Activated T-cell treated with anti-CD3 and anti-CD28 coated beads, Interleukin-2, amount 50 U/mL, for 24 hours (primary cell): ENCODE measurements at regions not wholly inside any gene's neighbourhood (a gene's known extent, or its start where the extent isn't known, plus 50 kb on each side); places are given as distances from the start of the nearest gene placed in this dataset.

Experiments
- DNase-seq: peaks from one replicate; pipeline ENCODE4 v3.0.0-alpha.2; 2020
- H3K27ac Mint-ChIP-seq: 2 replicates; pipeline ENCODE4 v1.8.0; 2020; ENCODE audit warnings: mild to moderate bottlenecking, mixed read lengths
- H3K27me3 Mint-ChIP-seq: 2 replicates; pipeline ENCODE4 v1.8.0; 2020; ENCODE audit warnings: mixed read lengths
- H3K36me3 Mint-ChIP-seq: 2 replicates; pipeline ENCODE4 v1.8.0; 2020; ENCODE audit warnings: low read depth, mixed read lengths
- H3K4me1 Mint-ChIP-seq: 2 replicates; pipeline ENCODE4 v1.8.0; 2020; ENCODE audit warnings: low read depth, mixed read lengths
- H3K4me3 Mint-ChIP-seq: 2 replicates; pipeline ENCODE4 v1.8.0; 2020; ENCODE audit warnings: mild to moderate bottlenecking, moderate library complexity, mixed read lengths
- H3K9me3 Mint-ChIP-seq: 2 replicates; pipeline ENCODE4 v1.8.0; 2020; ENCODE audit warnings: mixed read lengths

DNA sequence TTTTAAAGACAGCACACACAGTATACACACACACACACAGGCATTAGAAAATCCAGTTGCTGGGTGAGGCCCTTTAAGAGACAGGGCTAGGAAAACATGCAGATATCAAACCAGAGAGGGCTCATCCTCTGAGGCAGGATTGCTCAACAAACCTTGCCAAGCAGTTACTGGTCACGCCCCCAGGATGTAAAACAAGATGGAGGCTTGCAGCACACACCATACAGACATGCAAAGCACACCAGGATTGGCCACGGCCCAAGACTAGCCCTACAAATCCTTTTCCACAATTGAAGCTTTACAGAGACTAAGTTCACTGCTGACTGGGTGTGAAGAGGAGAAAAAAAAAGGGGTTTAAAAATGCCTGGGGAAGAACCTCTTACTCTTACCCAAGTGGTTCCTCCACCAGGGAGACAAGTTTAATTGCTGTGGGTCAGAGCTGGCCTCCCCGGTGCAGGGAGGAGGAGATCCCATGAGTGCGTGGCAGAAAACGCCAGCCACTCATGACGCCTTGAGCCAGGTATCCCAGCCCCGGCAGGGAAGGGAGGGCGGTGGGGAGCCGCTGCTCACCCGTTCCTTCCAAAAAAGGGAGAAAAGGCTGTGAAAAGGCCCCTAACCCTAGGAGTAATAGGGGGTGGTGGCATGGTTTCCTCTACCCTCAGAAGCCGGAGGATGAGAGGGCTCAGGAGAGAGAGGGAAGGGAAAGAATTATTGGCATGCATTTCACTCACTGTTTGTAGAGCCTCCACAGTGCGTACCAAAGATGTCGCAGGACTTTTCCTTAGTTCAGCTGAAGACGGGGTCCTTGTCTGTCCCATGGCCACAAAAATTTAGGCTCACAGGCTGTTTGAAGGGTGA, 594.6 kb upstream of the ZP4 start:
- H3K9me3 Mint-ChIP-seq, result peaks cover 2% of the 10 kb centered on the region
- no peaks in the 10 kb centered on the region for H3K27me3 Mint-ChIP-seq
- H3K4me1 Mint-ChIP-seq, result no peaks in the 10 kb centered on the region
- no peak overlapping the region for H3K27ac Mint-ChIP-seq
- DNase-seq, result no peak
- no peaks in the 10 kb centered on the region for H3K36me3 Mint-ChIP-seq
- no peak overlapping the region for H3K4me3 Mint-ChIP-seq

DNA sequence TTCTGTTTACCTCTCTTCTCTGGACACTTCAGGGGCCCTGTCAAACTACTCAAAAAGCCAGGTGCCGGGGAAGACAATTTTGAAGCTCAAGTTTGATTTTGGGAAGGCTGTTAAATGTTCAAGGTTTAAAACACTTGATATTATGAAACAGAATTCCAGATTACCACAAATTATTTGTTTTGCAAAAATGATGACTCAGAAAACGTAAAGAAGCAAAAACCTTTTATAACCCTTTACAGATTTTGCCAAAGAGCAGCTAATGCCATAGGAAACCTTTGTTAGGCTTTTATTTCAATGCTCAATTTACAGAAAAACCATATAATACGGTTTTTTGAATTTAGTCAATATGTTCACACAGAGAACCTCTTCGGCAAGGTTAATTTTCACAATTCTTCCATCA, 593.4 kb upstream of the ZP4 start:
- Mint-ChIP-seq H3K27me3 (no peaks in the 10 kb centered on the region), H3K4me1 (no peaks in the 10 kb centered on the region), H3K36me3 (no peaks in the 10 kb centered on the region), H3K27ac (no peak overlapping the region), H3K4me3 (no peak overlapping the region), H3K9me3 (peaks cover 2% of the 10 kb centered on the region)
- DNase-seq, result no peak

DNA sequence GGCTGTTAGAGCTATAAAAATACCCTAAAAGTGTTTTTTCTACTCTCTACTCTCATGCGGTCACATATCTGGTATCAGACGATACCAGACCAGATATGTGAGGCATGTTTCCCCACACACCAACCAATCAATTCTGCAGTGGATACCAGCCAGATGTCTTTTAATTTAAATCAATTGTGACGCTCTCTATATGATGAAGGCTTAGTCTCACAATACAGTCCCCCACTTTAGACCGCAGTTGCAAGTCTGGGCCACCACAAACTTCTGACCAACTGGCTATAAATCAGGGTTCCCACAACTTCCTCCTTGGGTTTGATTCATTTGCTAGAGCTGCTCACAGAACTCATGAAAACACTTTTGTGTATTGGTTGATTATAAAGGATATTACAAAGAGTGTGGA, 586.1 kb upstream of the ZP4 start:
- H3K9me3 Mint-ChIP-seq, result peaks cover 4% of the 10 kb centered on the region
- no peaks in the 10 kb centered on the region for H3K27me3 Mint-ChIP-seq
- no peak overlapping the region for H3K4me3 Mint-ChIP-seq
- H3K27ac Mint-ChIP-seq, result no peak overlapping the region
- DNase-seq, result no peak
- no peaks in the 10 kb centered on the region for H3K4me1 Mint-ChIP-seq
- no peaks in the 10 kb centered on the region for H3K36me3 Mint-ChIP-seq

DNA sequence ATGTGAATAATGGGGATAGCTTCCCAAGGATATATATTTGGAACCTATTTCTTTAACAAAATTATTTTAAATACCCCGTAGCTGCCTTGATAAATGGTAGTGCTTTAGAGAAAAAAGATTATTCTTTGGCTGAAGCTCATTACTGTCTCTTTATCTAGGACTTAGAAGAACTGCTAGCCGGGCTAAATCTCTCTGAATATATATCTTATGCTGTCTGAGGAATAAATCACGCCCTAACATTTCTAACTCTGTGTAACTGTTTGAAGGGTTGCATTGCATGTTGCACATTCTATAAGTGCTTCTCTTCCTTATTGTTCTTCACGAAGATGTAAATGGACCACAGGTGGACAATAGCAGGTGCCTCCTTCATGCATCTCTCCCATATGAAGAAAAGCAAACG, 585.0 kb upstream of the ZP4 start:
- no peaks in the 10 kb centered on the region for H3K27me3 Mint-ChIP-seq
- H3K4me3 Mint-ChIP-seq, result no peak overlapping the region
- H3K9me3 Mint-ChIP-seq, result peaks cover 4% of the 10 kb centered on the region
- H3K4me1 Mint-ChIP-seq, result no peaks in the 10 kb centered on the region
- H3K27ac Mint-ChIP-seq, result no peak overlapping the region
- DNase-seq, result no peak
- no peaks in the 10 kb centered on the region for H3K36me3 Mint-ChIP-seq

DNA sequence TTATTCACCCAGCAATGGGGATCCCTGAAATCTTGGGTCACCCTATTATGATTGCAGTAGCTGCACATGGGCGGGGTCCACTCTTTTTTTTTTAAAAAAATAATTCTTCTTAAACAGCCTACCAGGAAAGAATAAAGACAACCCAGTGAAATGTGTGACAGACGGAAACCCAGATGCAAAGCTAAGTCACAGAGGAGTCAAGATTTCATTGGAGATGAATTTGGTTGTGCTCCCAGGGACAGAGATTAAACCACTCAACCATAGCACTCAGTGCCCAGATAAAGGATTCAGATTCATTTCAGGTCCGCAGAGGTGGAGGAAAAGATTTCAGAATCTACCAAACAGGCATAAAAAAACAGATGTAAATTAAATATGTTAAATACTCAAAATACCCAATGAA, 583.5 kb upstream of the ZP4 start:
- Mint-ChIP-seq H3K27me3 (no peaks in the 10 kb centered on the region), H3K4me1 (no peaks in the 10 kb centered on the region), H3K36me3 (no peaks in the 10 kb centered on the region), H3K27ac (no peak overlapping the region), H3K4me3 (no peak overlapping the region), H3K9me3 (peaks cover 4% of the 10 kb centered on the region)
- DNase-seq, result no peak

DNA sequence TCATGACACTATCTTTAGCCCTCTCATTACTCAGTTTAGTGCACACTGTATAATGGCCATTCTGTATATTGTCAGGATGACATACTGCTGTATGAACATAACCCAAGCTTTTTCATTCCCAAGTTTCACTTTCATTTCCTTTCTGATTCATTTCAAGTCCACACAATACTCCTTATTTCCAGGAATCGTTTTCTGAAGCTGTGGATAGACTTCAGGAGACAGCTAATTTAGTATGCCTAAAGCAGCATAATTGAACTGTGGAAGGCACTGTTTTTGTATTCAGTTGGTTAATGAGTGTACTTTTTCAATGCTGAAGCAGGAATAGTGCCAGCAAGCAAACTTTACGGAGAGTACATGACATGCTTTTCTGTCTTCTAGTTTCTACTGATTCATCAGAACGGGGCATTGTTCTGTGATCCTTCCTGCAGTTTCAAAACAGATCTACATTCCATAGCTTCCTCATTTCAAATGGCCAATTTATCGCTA, 578.5 kb upstream of the ZP4 start:
- Mint-ChIP-seq H3K4me1 (no peaks in the 10 kb centered on the region), H3K9me3 (peaks cover 8% of the 10 kb centered on the region), H3K4me3 (no peak overlapping the region), H3K27ac (no peak overlapping the region), H3K36me3 (no peaks in the 10 kb centered on the region), H3K27me3 (no peaks in the 10 kb centered on the region)
- no peak for DNase-seq

DNA sequence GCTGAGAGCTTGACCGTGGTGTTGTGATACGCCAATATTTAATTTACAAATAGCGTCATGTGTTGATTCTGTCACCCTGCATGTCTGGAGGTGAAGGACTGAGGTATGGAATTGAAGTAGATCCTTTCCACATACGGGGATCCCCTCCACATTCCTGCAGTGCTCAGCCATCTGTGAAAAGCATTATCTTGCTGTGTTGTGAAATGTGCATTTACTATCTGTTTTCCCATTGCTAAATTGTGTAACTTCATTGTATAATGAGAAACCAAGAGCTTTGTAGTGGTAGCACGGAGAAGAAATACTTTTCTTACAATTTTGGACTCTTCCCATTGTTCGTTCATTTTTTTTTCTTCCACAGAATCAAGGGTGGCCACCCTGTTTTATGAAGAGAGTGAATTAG, 577.3 kb upstream of the ZP4 start:
- Mint-ChIP-seq H3K4me1 (no peaks in the 10 kb centered on the region), H3K9me3 (peaks cover 12% of the 10 kb centered on the region), H3K27me3 (no peaks in the 10 kb centered on the region), H3K36me3 (no peaks in the 10 kb centered on the region), H3K4me3 (no peak overlapping the region), H3K27ac (no peak overlapping the region)
- no peak for DNase-seq

DNA sequence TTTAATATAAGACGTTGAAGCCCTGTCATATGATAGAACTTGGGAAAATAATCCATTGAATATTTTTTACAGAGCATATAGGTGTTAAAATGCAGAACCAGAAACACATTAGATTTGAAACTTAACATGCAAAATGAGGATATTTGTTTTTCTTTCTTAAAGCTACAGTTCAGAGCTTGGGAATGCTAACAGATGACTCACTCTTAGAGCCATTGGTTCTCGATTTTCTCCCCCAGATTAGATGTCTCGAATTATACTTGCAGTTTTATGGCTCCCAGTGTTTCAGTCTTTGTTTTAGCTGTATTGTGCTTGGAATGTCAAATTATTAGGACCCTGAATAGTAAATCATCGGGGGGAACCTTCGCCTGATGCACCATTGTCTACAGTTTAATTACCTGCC, 575.7 kb upstream of the ZP4 start:
- H3K36me3 Mint-ChIP-seq, result no peaks in the 10 kb centered on the region
- no peaks in the 10 kb centered on the region for H3K4me1 Mint-ChIP-seq
- H3K9me3 Mint-ChIP-seq, result peaks cover 19% of the 10 kb centered on the region
- no peak for DNase-seq
- no peak overlapping the region for H3K4me3 Mint-ChIP-seq
- no peaks in the 10 kb centered on the region for H3K27me3 Mint-ChIP-seq
- H3K27ac Mint-ChIP-seq, result no peak overlapping the region

DNA sequence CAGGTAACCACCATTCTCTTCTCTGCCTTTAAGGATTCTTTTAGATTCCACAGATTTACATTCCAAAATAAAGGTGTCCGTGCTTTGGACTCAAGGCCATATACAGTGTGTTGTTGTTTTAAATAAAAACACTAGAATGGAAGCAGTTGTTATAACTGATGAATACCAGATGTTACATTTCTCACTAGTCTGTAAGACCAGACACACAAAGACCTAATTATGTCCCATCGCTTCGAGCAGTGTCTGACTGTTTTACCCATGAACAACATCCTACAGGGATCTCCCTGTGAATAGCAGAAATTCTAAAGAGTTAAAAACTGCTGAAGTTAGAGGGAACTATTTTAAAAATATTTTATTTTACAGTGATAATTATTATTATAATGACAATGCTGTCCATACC, 574.7 kb upstream of the ZP4 start:
- no peaks in the 10 kb centered on the region for H3K4me1 Mint-ChIP-seq
- DNase-seq, result no peak
- no peak overlapping the region for H3K27ac Mint-ChIP-seq
- H3K9me3 Mint-ChIP-seq, result peaks cover 18% of the 10 kb centered on the region
- H3K4me3 Mint-ChIP-seq, result no peak overlapping the region
- H3K27me3 Mint-ChIP-seq, result no peaks in the 10 kb centered on the region
- no peaks in the 10 kb centered on the region for H3K36me3 Mint-ChIP-seq

DNA sequence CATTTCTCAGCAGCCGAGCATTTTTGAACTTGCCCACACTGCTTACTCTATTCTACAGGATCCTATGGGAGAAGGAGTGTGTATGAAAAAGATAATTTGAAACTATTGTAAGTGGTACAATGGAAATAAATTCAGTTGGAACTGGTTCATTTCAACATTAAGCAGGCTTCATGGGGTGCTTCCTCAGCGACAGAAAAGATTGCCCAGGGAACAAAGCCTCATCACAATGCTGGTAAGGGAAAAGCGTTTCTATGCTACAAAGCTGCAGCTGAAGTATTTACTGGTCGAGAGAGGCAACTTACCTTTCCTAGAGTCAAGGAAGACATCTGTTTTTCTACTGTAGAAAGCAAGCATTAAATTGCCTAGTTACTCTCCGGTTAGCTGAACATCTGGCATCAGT, 568.2 kb upstream of the ZP4 start:
- H3K27ac Mint-ChIP-seq, result no peak overlapping the region
- H3K27me3 Mint-ChIP-seq, result no peaks in the 10 kb centered on the region
- DNase-seq, result no peak
- H3K36me3 Mint-ChIP-seq, result no peaks in the 10 kb centered on the region
- peaks cover 8% of the 10 kb centered on the region for H3K9me3 Mint-ChIP-seq
- no peak overlapping the region for H3K4me3 Mint-ChIP-seq
- H3K4me1 Mint-ChIP-seq, result no peaks in the 10 kb centered on the region

DNA sequence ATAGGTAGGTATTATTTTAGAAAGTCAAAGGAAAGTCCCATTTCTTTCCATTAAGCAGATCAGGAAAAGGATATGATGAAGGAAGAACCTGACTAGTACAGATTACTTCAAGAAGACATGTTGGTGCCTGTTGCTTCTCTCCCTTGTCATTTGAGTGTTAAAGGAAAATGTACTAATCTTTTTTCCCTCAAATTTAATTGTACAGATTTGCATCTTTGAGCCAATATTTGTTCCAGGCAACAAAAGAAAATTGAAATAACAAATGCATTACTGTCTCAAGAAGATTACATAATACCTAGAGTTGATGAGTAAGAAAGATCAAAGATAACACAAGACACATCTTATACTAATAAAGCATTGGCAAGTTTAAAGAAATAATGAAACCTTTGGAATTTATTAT, 566.9 kb upstream of the ZP4 start:
- Mint-ChIP-seq H3K27ac (no peak overlapping the region), H3K4me3 (no peak overlapping the region), H3K4me1 (no peaks in the 10 kb centered on the region), H3K36me3 (no peaks in the 10 kb centered on the region), H3K9me3 (peaks cover 4% of the 10 kb centered on the region), H3K27me3 (no peaks in the 10 kb centered on the region)
- DNase-seq, result no peak

DNA sequence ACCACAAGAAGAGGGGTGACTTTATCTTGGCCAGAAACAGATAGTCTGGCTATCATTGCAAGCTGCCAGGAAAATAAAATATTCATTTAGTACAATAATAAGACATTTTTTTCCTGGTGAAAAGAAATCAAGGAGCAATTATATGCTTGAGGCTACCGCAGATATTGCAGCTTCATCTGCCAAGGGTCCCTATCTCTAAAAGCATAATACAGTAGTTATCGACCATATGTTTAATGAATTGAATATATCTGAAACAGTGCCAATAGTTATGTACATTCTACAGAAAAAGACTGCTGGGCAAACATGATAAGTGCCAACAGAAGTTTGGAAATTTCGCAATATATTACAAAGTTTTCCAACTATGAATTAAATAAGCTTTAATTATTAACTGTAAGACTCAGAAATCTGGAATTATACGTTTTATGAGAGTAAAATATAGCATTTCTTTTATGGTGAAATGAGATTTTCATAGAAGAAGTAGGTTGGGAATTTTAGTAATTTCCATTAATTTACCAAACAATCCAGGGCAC, 561.1 kb upstream of the ZP4 start:
- Mint-ChIP-seq H3K36me3 (no peaks in the 10 kb centered on the region), H3K4me1 (no peaks in the 10 kb centered on the region), H3K9me3 (peaks cover 2% of the 10 kb centered on the region), H3K27ac (no peak overlapping the region), H3K4me3 (no peak overlapping the region), H3K27me3 (no peaks in the 10 kb centered on the region)
- DNase-seq, result no peak

DNA sequence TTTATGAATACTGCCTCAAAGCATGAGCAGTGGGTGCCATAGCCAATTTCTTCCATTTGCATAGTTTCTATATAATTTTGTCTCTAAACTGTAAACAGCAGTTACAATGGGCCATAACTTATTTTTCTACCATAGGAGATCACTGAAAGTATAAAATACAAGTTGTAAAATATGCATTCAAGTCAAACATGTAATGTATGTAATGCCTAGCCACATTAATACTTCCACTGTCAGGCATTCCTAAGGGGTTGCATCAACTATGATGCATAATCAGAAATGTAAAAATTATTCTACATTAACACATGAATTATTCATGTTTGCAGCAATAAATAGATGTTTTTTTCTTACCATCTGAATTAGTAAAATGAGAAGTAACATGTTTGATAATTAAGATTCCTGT, 560.3 kb upstream of the ZP4 start:
- H3K9me3 Mint-ChIP-seq, result peaks cover 2% of the 10 kb centered on the region
- H3K36me3 Mint-ChIP-seq, result no peaks in the 10 kb centered on the region
- no peak overlapping the region for H3K4me3 Mint-ChIP-seq
- DNase-seq, result no peak
- H3K27me3 Mint-ChIP-seq, result no peaks in the 10 kb centered on the region
- H3K4me1 Mint-ChIP-seq, result no peaks in the 10 kb centered on the region
- H3K27ac Mint-ChIP-seq, result no peak overlapping the region

DNA sequence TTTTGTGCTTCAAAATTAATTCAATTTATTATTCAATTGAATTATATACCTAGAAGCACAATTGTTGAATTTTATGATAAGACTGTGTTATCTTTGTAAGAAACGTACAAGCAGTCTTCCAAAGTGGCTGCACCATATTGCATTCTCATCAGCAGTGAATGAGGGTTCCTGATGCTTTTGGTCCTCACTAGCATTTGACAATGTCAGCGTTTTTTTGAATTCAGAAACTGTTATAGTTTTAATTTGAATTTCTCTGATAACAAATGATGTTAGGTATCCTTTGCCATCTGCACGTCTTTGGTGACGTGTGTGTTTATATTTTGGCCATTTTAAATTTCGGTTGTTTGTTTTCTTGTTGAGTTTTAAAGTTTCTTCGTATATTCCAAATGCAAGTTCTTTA, 553.0 kb upstream of the ZP4 start:
- Mint-ChIP-seq H3K36me3 (no peaks in the 10 kb centered on the region), H3K27ac (no peak overlapping the region), H3K4me3 (no peak overlapping the region), H3K4me1 (no peaks in the 10 kb centered on the region), H3K9me3 (peaks cover 20% of the 10 kb centered on the region), H3K27me3 (no peaks in the 10 kb centered on the region)
- no peak for DNase-seq

DNA sequence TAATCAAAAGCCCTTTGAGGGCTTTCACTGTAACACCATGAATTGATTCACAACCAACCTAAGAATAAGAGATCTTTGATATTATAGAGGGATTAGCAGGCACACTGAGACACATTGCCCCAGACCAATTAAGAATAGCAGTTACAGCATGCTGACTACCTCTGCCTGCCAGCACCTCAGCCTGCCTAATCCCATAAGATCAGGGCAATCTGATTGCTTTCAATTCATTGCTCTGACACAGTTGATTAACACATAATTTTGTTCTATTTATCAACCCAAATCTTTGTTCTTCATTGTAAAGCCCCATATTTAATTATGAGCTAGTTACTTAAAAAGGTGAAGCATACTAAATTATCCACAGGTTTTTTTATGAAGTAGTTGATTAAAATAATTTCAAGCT, 548.8 kb upstream of the ZP4 start:
- H3K27ac Mint-ChIP-seq, result no peak overlapping the region
- no peaks in the 10 kb centered on the region for H3K4me1 Mint-ChIP-seq
- H3K36me3 Mint-ChIP-seq, result no peaks in the 10 kb centered on the region
- no peak overlapping the region for H3K4me3 Mint-ChIP-seq
- peaks cover 22% of the 10 kb centered on the region for H3K9me3 Mint-ChIP-seq
- no peaks in the 10 kb centered on the region for H3K27me3 Mint-ChIP-seq
- no peak for DNase-seq
